Stimulated activated naive CD4-positive, alpha-beta T cell treated with Interleukin-2 at 50 U/mL for 16 hours (primary cell): ENCODE measurements at regions not wholly inside any gene's neighbourhood (a gene's known extent, or its start where the extent isn't known, plus 50 kb on each side); places are given as distances from the start of the nearest gene placed in this dataset.
"Not testable (repeated sequence)": the region's sequence is repeated elsewhere in the genome, so short reads cannot be mapped to it uniquely, and the experiment has no call there.

Experiments used
- DNase-seq: peaks from one replicate; lab custom pipeline; 2025; lab: John Stamatoyannopoulos, UW

- no peak for DNase-seq
Observed at GRCh38 chr7:113392841-113393540, 274.6 kb upstream of the SMIM30 start.

- no peak for DNase-seq
Observed at GRCh38 chr7:113392421-113392820, 274.1 kb upstream of the SMIM30 start.

- DNase-seq = no peak
Observed at GRCh38 chr7:113389112-113389646, 270.8 kb upstream of the SMIM30 start.

GRCh38 chr7:113383638-113384037, 265.3 kb upstream of the SMIM30 start:
- DNase-seq = no peak

GRCh38 chr7:113379746-113380145, 261.4 kb upstream of the SMIM30 start:
- no peak for DNase-seq

GRCh38 chr7:113374955-113375354, 256.6 kb upstream of the SMIM30 start:
- no peak for DNase-seq

GRCh38 chr7:113373863-113374262, 255.5 kb upstream of the SMIM30 start:
- no peak for DNase-seq

- DNase-seq = no peak
Observed at GRCh38 chr7:113371416-113372043, 253.2 kb upstream of the SMIM30 start.

- DNase-seq = no peak
Observed at GRCh38 chr7:113370910-113371309, 252.6 kb upstream of the SMIM30 start.

GRCh38 chr7:113368256-113368655, 249.9 kb upstream of the SMIM30 start:
- no peak for DNase-seq

GRCh38 chr7:113367041-113367586, 248.8 kb upstream of the SMIM30 start:
- DNase-seq = no peak

- DNase-seq = no peak
Observed at GRCh38 chr7:113366122-113366521, 247.8 kb upstream of the SMIM30 start.

GRCh38 chr7:113349339-113349738, 231.0 kb upstream of the SMIM30 start:
- no peak for DNase-seq

- DNase-seq = no peak
Observed at GRCh38 chr7:113339661-113340060, 221.3 kb upstream of the SMIM30 start.

- DNase-seq = no peak
Observed at GRCh38 chr7:113338071-113338696, 219.8 kb upstream of the SMIM30 start.

- not testable (repeated sequence) for DNase-seq
Observed at GRCh38 chr7:113336838-113337237, 218.5 kb upstream of the SMIM30 start.

- no peak for DNase-seq
Observed at GRCh38 chr7:113331155-113331898, 213.0 kb upstream of the SMIM30 start.

GRCh38 chr7:113321201-113321600, 202.8 kb upstream of the SMIM30 start:
- DNase-seq = no peak

- no peak for DNase-seq
Observed at GRCh38 chr7:113320419-113320818, 202.1 kb upstream of the SMIM30 start.

- no peak for DNase-seq
Observed at GRCh38 chr7:113314594-113314993, 196.2 kb upstream of the SMIM30 start.

- DNase-seq = no peak
Observed at GRCh38 chr7:113308399-113308798, 190.0 kb upstream of the SMIM30 start.

GRCh38 chr7:113307147-113307546, 188.8 kb upstream of the SMIM30 start:
- DNase-seq = no peak
